Small intestine (tissue), 7 donors: ENCODE measurements at regions not wholly inside any gene's neighbourhood (a gene's known extent, or its start where the extent isn't known, plus 50 kb on each side); places are given as distances from the start of the nearest gene placed in this dataset.

Experiments
- DNase-seq, 2 donors: peaks; one replicate each; pipeline versions ENCODE4 v3.0.0 to v3.0.0-alpha.2; 2013
- FAIRE-seq: peaks from 2 replicates; lab custom pipeline; 2012; peaks lifted over from hg19 to GRCh38; lab: Jason Lieb, UNC
- H3K27ac ChIP-seq, 3 donors: one replicate each; pipeline ENCODE4 v1.5.1; 2013; ENCODE audit warnings: low read length in 2 of 3, mild to moderate bottlenecking in 2 of 3, control low read depth in 1 of 3, inconsistent platforms in 1 of 3, low read depth in 1 of 3, moderate library complexity in 1 of 3
- H3K27me3 ChIP-seq, 3 donors: one replicate each; pipeline ENCODE4 v1.6.1; 2013; ENCODE audit warnings: low read length in 3 of 3, inconsistent platforms in 1 of 3; ENCODE audit not compliant: control insufficient read depth in 3 of 3, insufficient read depth in 3 of 3
- H3K36me3 ChIP-seq, 3 donors: one replicate each; pipeline ENCODE4 v1.6.1; 2013; ENCODE audit warnings: low read length in 3 of 3, inconsistent platforms in 1 of 3, low read depth in 1 of 3, mild to moderate bottlenecking in 1 of 3, moderate library complexity in 1 of 3; ENCODE audit not compliant: control insufficient read depth in 3 of 3, insufficient read depth in 2 of 3
- H3K4me1 ChIP-seq, 3 donors: one replicate each; pipeline ENCODE4 v1.6.1; 2013; ENCODE audit warnings: low read length in 2 of 3, inconsistent platforms in 1 of 3, low read depth in 1 of 3, mild to moderate bottlenecking in 1 of 3, moderate library complexity in 1 of 3; ENCODE audit not compliant: control insufficient read depth in 3 of 3, insufficient read depth in 2 of 3
- H3K4me3 ChIP-seq, 3 donors: one replicate each; pipeline ENCODE4 v1.5.1; 2013; ENCODE audit warnings: low read length in 3 of 3, control low read depth in 1 of 3, inconsistent platforms in 1 of 3, low read depth in 1 of 3, mild to moderate bottlenecking in 1 of 3, moderate library complexity in 1 of 3
- H3K9me3 ChIP-seq, 2 donors: one replicate each; pipeline ENCODE4 v1.6.1; 2013; ENCODE audit warnings: low read depth in 1 of 2, low read length in 1 of 2; ENCODE audit not compliant: control insufficient read depth in 2 of 2, insufficient read depth in 1 of 2
- WGBS, 3 donors: extraction: QIAGEN DNeasy Blood & Tissue Kit; methylation state at CpG; one replicate each; pipeline ENCODE4 v1.1.7; 2013; 5-methylcytosine and 5-hydroxymethylcytosine counted together
- donor health status: healthy with polysubstance abuse.
- donor health status: control.
- donor health status: control.
- donor health status: Bipolar disorder and iron deficiency.
- donor health status: healthy.

- Histone ChIP-seq H3K27ac (no peak overlapping the region), H3K4me3 (no peak overlapping the region), H3K4me1 (peaks cover 0 to 7% (median 0%) of the 10 kb centered on the region in 3 donors), H3K27me3 (no peaks in the 10 kb centered on the region), H3K9me3 (no peaks in the 10 kb centered on the region), H3K36me3 (no peaks in the 10 kb centered on the region)
- WGBS, 3 donors, result 70 to 74% (median 72%) methylated on average over 6 of the region's 6 CpGs
- DNase-seq (peak in 1 of 2 donors; percentile 46), FAIRE-seq (no peak)
These were observed 101.8 kb downstream of the ALDH8A1 start for GRCh38 chr6:134848076-134848475.

DNA sequence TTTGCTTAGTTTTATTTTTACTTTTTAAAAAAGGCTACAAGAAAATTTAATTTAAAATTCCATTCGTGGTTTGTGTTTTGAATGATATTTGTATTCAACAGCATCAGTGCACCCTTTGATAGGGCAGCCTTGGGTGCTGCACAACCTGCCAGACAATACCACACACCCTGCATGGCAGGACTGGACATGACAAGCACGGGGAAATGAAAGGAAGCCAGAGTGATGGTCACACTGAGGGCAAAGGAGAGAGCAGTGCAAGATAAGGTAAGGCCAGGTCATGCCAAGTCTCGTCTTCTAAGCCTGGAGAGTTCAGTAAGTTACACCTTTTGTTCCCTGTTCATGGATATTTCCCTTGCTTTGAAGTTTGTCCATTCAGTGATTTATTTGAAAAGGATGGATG is 103.0 kb downstream of the ALDH8A1 start:
- no peak overlapping the region for H3K27ac ChIP-seq
- no peaks in the 10 kb centered on the region for H3K36me3 ChIP-seq
- H3K27me3 ChIP-seq, result no peaks in the 10 kb centered on the region
- WGBS, 3 donors, result 54 to 76% (median 54%) methylated on average over 3 of the region's 3 CpGs
- no peak for DNase-seq
- no peak overlapping the region for H3K4me3 ChIP-seq
- H3K9me3 ChIP-seq, result no peaks in the 10 kb centered on the region
- peaks cover 0 to 2% (median 0%) of the 10 kb centered on the region in 3 donors for H3K4me1 ChIP-seq
- no peak for FAIRE-seq

DNA sequence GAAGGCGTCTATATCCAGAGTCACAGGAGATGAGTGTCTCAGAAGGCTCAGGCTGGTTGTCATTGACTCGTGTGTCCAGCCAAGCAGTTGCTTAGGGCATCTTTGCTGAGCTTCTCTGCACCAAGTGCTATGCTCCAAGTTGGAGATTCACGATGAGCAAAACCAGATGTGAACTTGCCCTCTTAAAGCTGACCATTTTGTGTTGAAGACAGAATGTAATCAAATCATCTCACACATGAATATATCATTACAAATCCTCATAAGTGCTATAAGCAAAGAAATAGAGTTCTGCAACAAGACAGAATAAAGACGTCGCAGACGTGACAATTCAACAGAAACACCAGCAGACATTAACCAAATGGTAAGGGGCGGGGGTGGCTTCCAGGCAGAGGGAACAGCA is 103.9 kb downstream of the ALDH8A1 start:
- 76 to 87% (median 86%) methylated on average over 7 of the region's 7 CpGs for WGBS, 3 donors
- Histone ChIP-seq H3K36me3 (no peaks in the 10 kb centered on the region), H3K27me3 (no peaks in the 10 kb centered on the region), H3K27ac (no peak overlapping the region), H3K4me3 (no peak overlapping the region), H3K9me3 (no peaks in the 10 kb centered on the region), H3K4me1 (peaks cover 0 to 2% (median 0%) of the 10 kb centered on the region in 3 donors)
- FAIRE-seq (no peak), DNase-seq (no peak)

DNA sequence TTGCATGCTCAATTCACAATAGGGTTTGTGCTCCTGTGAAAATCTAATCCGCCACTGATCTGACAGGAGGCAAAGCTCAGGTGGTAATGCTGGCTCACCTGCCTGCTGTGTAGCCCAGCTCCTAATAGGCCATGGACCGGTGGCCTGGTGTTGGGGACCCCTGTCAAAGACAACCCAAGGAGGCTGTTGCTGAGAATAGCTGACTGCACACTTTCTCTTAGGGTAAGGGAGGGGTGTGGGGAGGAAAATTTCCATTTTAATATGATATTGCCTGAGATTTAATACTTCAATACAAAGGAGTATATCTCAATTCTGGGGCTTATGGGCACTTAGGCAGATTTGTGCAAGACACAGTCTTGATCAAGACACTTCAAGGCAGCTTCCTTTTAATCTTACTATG is 105.8 kb downstream of the ALDH8A1 start:
- H3K9me3 ChIP-seq, result no peaks in the 10 kb centered on the region
- no peaks in the 10 kb centered on the region for H3K36me3 ChIP-seq
- DNase-seq (no peak), FAIRE-seq (no peak)
- no peak overlapping the region for H3K4me3 ChIP-seq
- peaks cover 0 to 2% (median 0%) of the 10 kb centered on the region in 3 donors for H3K4me1 ChIP-seq
- no peaks in the 10 kb centered on the region for H3K27me3 ChIP-seq
- WGBS, 3 donors, result 92 to 97% (median 97%) methylated on average over 2 of the region's 2 CpGs
- H3K27ac ChIP-seq, result no peak overlapping the region

- Histone ChIP-seq H3K9me3 (no peaks in the 10 kb centered on the region), H3K4me1 (peaks cover 0 to 3% (median 0%) of the 10 kb centered on the region in 3 donors), H3K27ac (no peak overlapping the region), H3K36me3 (no peaks in the 10 kb centered on the region), H3K4me3 (no peak overlapping the region), H3K27me3 (no peaks in the 10 kb centered on the region)
- WGBS, 3 donors, result 22 to 61% (median 32%) methylated on average over 7 of the region's 7 CpGs
- DNase-seq (peak; percentile 47 to 72), FAIRE-seq (no peak)
These were observed 109.6 kb downstream of the ALDH8A1 start for GRCh38 chr6:134840086-134840867.

DNA sequence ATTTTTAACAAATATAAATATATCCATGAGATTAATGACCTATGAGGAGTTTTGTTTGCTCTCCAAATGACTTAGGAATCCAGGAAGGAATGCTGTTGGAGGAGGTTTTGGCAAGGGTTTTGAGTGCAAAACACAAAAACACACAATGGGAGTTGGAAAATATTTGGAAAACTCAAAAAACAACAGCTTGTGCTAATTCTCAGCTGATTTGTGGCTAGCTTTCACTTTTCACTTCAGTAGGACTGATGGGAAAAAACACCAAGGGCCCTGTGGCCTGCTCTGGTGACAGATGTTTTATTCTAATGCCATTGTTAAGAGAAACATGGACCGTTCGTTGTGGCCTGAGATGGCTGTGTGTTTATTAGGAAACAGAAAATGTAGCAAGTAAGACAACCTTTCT is 113.9 kb downstream of the ALDH8A1 start:
- 54 to 59% (median 54%) methylated on average over 2 of the region's 2 CpGs for WGBS, 3 donors
- H3K4me3 ChIP-seq, result no peak overlapping the region
- H3K36me3 ChIP-seq, result no peaks in the 10 kb centered on the region
- no peak for FAIRE-seq
- peaks cover 0 to 9% (median 0%) of the 10 kb centered on the region in 3 donors for H3K4me1 ChIP-seq
- no peak for DNase-seq
- no peaks in the 10 kb centered on the region for H3K9me3 ChIP-seq
- no peaks in the 10 kb centered on the region for H3K27me3 ChIP-seq
- no peak overlapping the region for H3K27ac ChIP-seq

DNA sequence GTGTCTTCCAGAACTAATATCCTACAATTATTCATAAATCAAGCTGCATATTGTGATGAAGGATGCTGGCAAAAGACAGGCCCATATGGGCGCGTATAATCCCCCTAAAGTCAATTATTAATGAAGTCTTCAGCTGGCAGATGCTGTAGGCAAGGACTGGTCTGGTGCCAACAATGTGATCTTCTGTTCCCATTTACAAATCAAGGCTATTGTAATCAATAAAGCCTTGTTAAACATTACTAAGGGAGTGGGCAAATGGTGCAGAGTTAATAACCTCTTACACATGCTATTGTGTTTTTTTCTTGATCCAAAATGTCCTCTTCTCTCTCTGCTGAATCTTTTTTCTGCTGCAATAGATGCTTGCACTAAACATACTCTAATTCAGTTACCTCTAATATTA is 119.0 kb downstream of the ALDH8A1 start:
- Histone ChIP-seq H3K36me3 (no peaks in the 10 kb centered on the region), H3K4me1 (peaks cover 0 to 15% (median 5%) of the 10 kb centered on the region in 3 donors), H3K27ac (peak overlapping the region in 1 of 3 donors; percentile 17), H3K4me3 (no peak overlapping the region), H3K9me3 (peaks cover 0 to 9% of the 10 kb centered on the region in 2 donors), H3K27me3 (no peaks in the 10 kb centered on the region)
- peak; percentile 54 to 79 for DNase-seq
- 14 to 56% (median 31%) methylated on average over 2 of the region's 2 CpGs for WGBS, 3 donors
- FAIRE-seq, result peak; percentile 36

GRCh38 chr6:134830194-134830593 is 119.7 kb downstream of the ALDH8A1 start:
- 77 to 78% (median 77%) methylated on average over 4 of the region's 4 CpGs for WGBS, 3 donors
- DNase-seq (no peak), FAIRE-seq (no peak)
- Histone ChIP-seq H3K36me3 (no peaks in the 10 kb centered on the region), H3K4me3 (no peak overlapping the region), H3K27ac (peak overlapping the region in 1 of 3 donors; percentile 39), H3K4me1 (peaks cover 0 to 15% (median 5%) of the 10 kb centered on the region in 3 donors), H3K9me3 (peaks cover 0 to 15% of the 10 kb centered on the region in 2 donors), H3K27me3 (no peaks in the 10 kb centered on the region)
